CD4-positive, alpha-beta memory T cell (primary cell): ENCODE measurements at regions not wholly inside any gene's neighbourhood (a gene's known extent, or its start where the extent isn't known, plus 50 kb on each side); places are given as distances from the start of the nearest gene placed in this dataset.

Source experiments
- CTCF ChIA-PET: fragments of 350-600 bp; sonication (Branson Sonifier 250); formaldehyde crosslinking; loops from one replicate; lab custom pipeline; 2021; ENCODE audit warnings: inconsistent platforms; ENCODE audit not compliant: partially characterized antibody; lab: Charles Lee
- POLR2A ChIA-PET: fragments of 350-600 bp; sonication (Branson Sonifier 250); formaldehyde crosslinking; loops from one replicate; lab custom pipeline; 2021; ENCODE audit not compliant: partially characterized antibody; lab: Charles Lee
- DNase-seq, 5 donors: peaks; one replicate each; pipeline versions ENCODE4 v3.0.0 to v3.0.0-alpha.2; 2020 to 2022; ENCODE audit warnings: mixed read lengths in 1 of 5
- H3K27ac ChIP-seq: one replicate; pipeline ENCODE4 v1.7.0; 2013; ENCODE audit warnings: low read depth, low read length
- H3K27me3 ChIP-seq: 2 replicates; pipeline ENCODE4 v1.7.0; 2013; ENCODE audit warnings: mild to moderate bottlenecking, low read length, moderate library complexity; ENCODE audit not compliant: insufficient read depth
- H3K36me3 ChIP-seq: 2 replicates; pipeline ENCODE4 v1.7.0; 2013; ENCODE audit warnings: mild to moderate bottlenecking, low read length, moderate library complexity; ENCODE audit not compliant: insufficient read depth
- H3K4me1 ChIP-seq: 2 replicates; pipeline ENCODE4 v1.7.0; 2013; ENCODE audit warnings: mild to moderate bottlenecking, low read length, moderate library complexity; ENCODE audit not compliant: insufficient read depth
- H3K4me3 ChIP-seq, 2 donors: one replicate each; pipeline ENCODE4 v1.7.0; 2013; ENCODE audit warnings: low read length in 2 of 2, mild to moderate bottlenecking in 1 of 2
- H3K9me3 ChIP-seq, 2 donors: one replicate each; pipeline ENCODE4 v1.7.0; 2013; ENCODE audit warnings: low read length in 2 of 2, control low read depth in 1 of 2; ENCODE audit not compliant: control insufficient read depth in 1 of 2
- H3K27ac Mint-ChIP-seq, 7 donors: one replicate each; pipeline ENCODE4 v1.8.0; 2020 to 2021; ENCODE audit warnings: mixed read lengths in 7 of 7, mild to moderate bottlenecking in 6 of 7, inconsistent platforms in 3 of 7, moderate library complexity in 3 of 7
- H3K27me3 Mint-ChIP-seq, 2 donors: one replicate each; pipeline ENCODE4 v1.8.0; 2020 to 2021; ENCODE audit warnings: mixed read lengths in 2 of 2
- H3K36me3 Mint-ChIP-seq, 2 donors: one replicate each; pipeline ENCODE4 v1.8.0; 2020 to 2021; ENCODE audit warnings: mixed read lengths in 2 of 2, inconsistent platforms in 1 of 2, mild to moderate bottlenecking in 1 of 2
- H3K4me1 Mint-ChIP-seq, 4 donors: one replicate each; pipeline ENCODE4 v1.8.0; 2020 to 2021; ENCODE audit warnings: mixed read lengths in 4 of 4, mild to moderate bottlenecking in 1 of 4
- H3K4me3 Mint-ChIP-seq, 8 donors: one replicate each; pipeline ENCODE4 v1.8.0; 2020 to 2021; ENCODE audit warnings: mixed read lengths in 8 of 8, mild to moderate bottlenecking in 7 of 8, moderate library complexity in 6 of 8, inconsistent platforms in 3 of 8
- H3K9me3 Mint-ChIP-seq, 8 donors: one replicate each; pipeline ENCODE4 v1.8.0; 2020 to 2021; ENCODE audit warnings: mixed read lengths in 8 of 8, mild to moderate bottlenecking in 5 of 8, inconsistent platforms in 3 of 8, moderate library complexity in 1 of 8
- intact Hi-C: fragments of 100-400 bp; cut with micrococcal nuclease; formaldehyde crosslinking; loops from one replicate; pipeline ENCODE4 v1.15.1; 2023

- H3K27ac ChIP-seq, result no peak overlapping the region
- no peaks in the 10 kb centered on the region for H3K9me3 ChIP-seq
- intact Hi-C loops, result no loop called here
- no peaks in the 10 kb centered on the region for H3K27me3 Mint-ChIP-seq
- H3K4me3 Mint-ChIP-seq, result no peak overlapping the region
- H3K27me3 ChIP-seq, result no peaks in the 10 kb centered on the region
- DNase-seq, result no peak
- no peak overlapping the region for H3K4me3 ChIP-seq
- H3K27ac Mint-ChIP-seq, result no peak overlapping the region
- no peaks in the 10 kb centered on the region for H3K4me1 Mint-ChIP-seq
- H3K36me3 Mint-ChIP-seq, result no peaks in the 10 kb centered on the region
- ChIA-PET CTCF (no interaction called here), POLR2A (no interaction called here)
- peaks cover 0 to 6% (median under 1%) of the 10 kb centered on the region in 8 donors for H3K9me3 Mint-ChIP-seq
- no peaks in the 10 kb centered on the region for H3K36me3 ChIP-seq
- no peaks in the 10 kb centered on the region for H3K4me1 ChIP-seq
Observed at GRCh38 chr5:93076566-93076965, 504.5 kb downstream of the NR2F1-AS1 start.

- Histone ChIP-seq H3K9me3 (no peaks in the 10 kb centered on the region), H3K27me3 (no peaks in the 10 kb centered on the region), H3K4me3 (no peak overlapping the region), H3K4me1 (no peaks in the 10 kb centered on the region), H3K27ac (no peak overlapping the region), H3K36me3 (no peaks in the 10 kb centered on the region)
- H3K27ac Mint-ChIP-seq, result no peak overlapping the region
- no peaks in the 10 kb centered on the region for H3K36me3 Mint-ChIP-seq
- H3K4me3 Mint-ChIP-seq, result no peak overlapping the region
- POLR2A ChIA-PET, result no interaction called here
- H3K4me1 Mint-ChIP-seq, result no peaks in the 10 kb centered on the region
- H3K27me3 Mint-ChIP-seq, result no peaks in the 10 kb centered on the region
- intact Hi-C loops, result no loop called here
- peaks cover 0 to 6% (median under 1%) of the 10 kb centered on the region in 8 donors for H3K9me3 Mint-ChIP-seq
- no peak for DNase-seq
- CTCF ChIA-PET, result no interaction called here
Observed at GRCh38 chr5:93076096-93076495, 504.9 kb downstream of the NR2F1-AS1 start.

- intact Hi-C loops, result no loop called here
- Mint-ChIP-seq H3K9me3 (peaks cover 0 to 6% (median 0%) of the 10 kb centered on the region in 8 donors), H3K36me3 (no peaks in the 10 kb centered on the region), H3K27ac (no peak overlapping the region), H3K4me1 (no peaks in the 10 kb centered on the region), H3K27me3 (no peaks in the 10 kb centered on the region), H3K4me3 (no peak overlapping the region)
- no peaks in the 10 kb centered on the region for H3K36me3 ChIP-seq
- no peaks in the 10 kb centered on the region for H3K9me3 ChIP-seq
- ChIA-PET CTCF (no interaction called here), POLR2A (no interaction called here)
- H3K27ac ChIP-seq, result no peak overlapping the region
- H3K27me3 ChIP-seq, result no peaks in the 10 kb centered on the region
- no peaks in the 10 kb centered on the region for H3K4me1 ChIP-seq
- no peak for DNase-seq
- no peak overlapping the region for H3K4me3 ChIP-seq
Observed at GRCh38 chr5:93073547-93073946, 507.5 kb downstream of the NR2F1-AS1 start.

GRCh38 chr5:93072831-93073459, 508.1 kb downstream of the NR2F1-AS1 start:
- CTCF ChIA-PET, result no interaction called here
- POLR2A ChIA-PET, result no interaction called here
- Histone ChIP-seq H3K9me3 (no peaks in the 10 kb centered on the region), H3K27ac (no peak overlapping the region), H3K36me3 (no peaks in the 10 kb centered on the region), H3K27me3 (no peaks in the 10 kb centered on the region), H3K4me3 (no peak overlapping the region), H3K4me1 (no peaks in the 10 kb centered on the region)
- H3K4me3 Mint-ChIP-seq, result no peak overlapping the region
- DNase-seq, result no peak
- H3K36me3 Mint-ChIP-seq, result no peaks in the 10 kb centered on the region
- H3K4me1 Mint-ChIP-seq, result no peaks in the 10 kb centered on the region
- no peak overlapping the region for H3K27ac Mint-ChIP-seq
- intact Hi-C loops, result no loop called here
- no peaks in the 10 kb centered on the region for H3K27me3 Mint-ChIP-seq
- H3K9me3 Mint-ChIP-seq, result peaks cover 0 to 6% (median 0%) of the 10 kb centered on the region in 8 donors

DNA sequence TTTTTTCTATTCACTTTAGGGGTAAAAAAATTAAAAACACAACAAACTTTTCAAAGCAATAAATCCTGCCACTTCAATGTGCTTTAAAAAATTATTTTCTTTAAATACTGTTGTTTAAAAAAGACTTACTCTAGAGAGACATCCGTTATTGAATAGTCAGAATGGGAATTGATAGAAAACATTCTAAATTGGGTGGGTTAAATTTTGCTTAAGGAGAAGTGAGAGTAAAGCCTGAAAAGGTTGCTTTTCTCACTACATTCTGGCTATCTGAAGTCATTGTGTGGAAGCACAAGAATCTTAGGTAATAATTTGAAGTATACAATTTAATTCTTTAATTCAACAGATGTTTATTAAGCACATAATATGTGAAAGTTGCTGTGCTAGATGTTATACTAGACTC, 509.3 kb downstream of the NR2F1-AS1 start:
- no peak overlapping the region for H3K4me3 Mint-ChIP-seq

GRCh38 chr5:93070938-93071337, 510.1 kb downstream of the NR2F1-AS1 start:
- Histone ChIP-seq H3K27ac (no peak overlapping the region), H3K36me3 (no peaks in the 10 kb centered on the region), H3K4me1 (no peaks in the 10 kb centered on the region), H3K9me3 (no peaks in the 10 kb centered on the region), H3K4me3 (no peak overlapping the region), H3K27me3 (no peaks in the 10 kb centered on the region)
- CTCF ChIA-PET, result no interaction called here
- Mint-ChIP-seq H3K27ac (no peak overlapping the region), H3K4me1 (no peaks in the 10 kb centered on the region), H3K27me3 (no peaks in the 10 kb centered on the region), H3K4me3 (no peak overlapping the region), H3K9me3 (peaks cover 0 to 6% (median under 1%) of the 10 kb centered on the region in 8 donors), H3K36me3 (no peaks in the 10 kb centered on the region)
- POLR2A ChIA-PET, result no interaction called here
- DNase-seq, result no peak
- intact Hi-C loops, result no loop called here

More for the DNA sequence above, 509.3 kb downstream of the NR2F1-AS1 start:
- Histone ChIP-seq H3K27ac (no peak overlapping the region), H3K9me3 (no peaks in the 10 kb centered on the region), H3K36me3 (no peaks in the 10 kb centered on the region), H3K27me3 (no peaks in the 10 kb centered on the region), H3K4me1 (no peaks in the 10 kb centered on the region), H3K4me3 (no peak overlapping the region)
- Mint-ChIP-seq H3K4me1 (no peaks in the 10 kb centered on the region), H3K27me3 (no peaks in the 10 kb centered on the region), H3K36me3 (no peaks in the 10 kb centered on the region), H3K9me3 (peaks cover 0 to 6% (median under 1%) of the 10 kb centered on the region in 8 donors), H3K27ac (no peak overlapping the region)
- POLR2A ChIA-PET, result no interaction called here
- intact Hi-C loops, result no loop called here
- CTCF ChIA-PET, result no interaction called here
- no peak for DNase-seq

DNA sequence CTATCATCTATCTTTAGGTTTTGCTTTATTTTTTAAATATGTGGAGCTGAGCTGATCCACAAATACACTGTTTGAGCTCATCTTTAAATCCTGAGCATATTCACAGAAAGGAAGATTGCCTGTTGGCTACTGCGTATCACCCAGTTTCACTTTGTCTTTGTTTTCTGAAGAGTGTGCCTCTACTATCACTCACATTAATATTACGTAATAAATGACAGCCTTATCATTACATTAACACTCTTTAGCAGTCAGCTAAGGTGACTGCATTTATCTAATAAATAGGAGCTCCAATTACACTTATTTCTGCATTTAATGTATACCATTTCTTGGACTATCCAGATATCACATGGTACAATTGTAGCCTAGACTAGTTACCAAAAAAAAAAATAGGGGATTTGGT, 511.7 kb downstream of the NR2F1-AS1 start:
- no peak for DNase-seq
- Histone ChIP-seq H3K9me3 (no peaks in the 10 kb centered on the region), H3K27me3 (no peaks in the 10 kb centered on the region), H3K36me3 (no peaks in the 10 kb centered on the region), H3K4me3 (no peak overlapping the region), H3K27ac (no peak overlapping the region), H3K4me1 (no peaks in the 10 kb centered on the region)
- intact Hi-C loops, result no loop called here
- no peaks in the 10 kb centered on the region for H3K4me1 Mint-ChIP-seq
- ChIA-PET POLR2A (no interaction called here), CTCF (no interaction called here)
- peaks cover 0 to 6% (median 3%) of the 10 kb centered on the region in 8 donors for H3K9me3 Mint-ChIP-seq
- no peak overlapping the region for H3K27ac Mint-ChIP-seq
- H3K4me3 Mint-ChIP-seq, result no peak overlapping the region
- no peaks in the 10 kb centered on the region for H3K27me3 Mint-ChIP-seq
- no peaks in the 10 kb centered on the region for H3K36me3 Mint-ChIP-seq
